Peyer's patch (tissue), 4 donors: ENCODE measurements at regions not wholly inside any gene's neighbourhood (a gene's known extent, or its start where the extent isn't known, plus 50 kb on each side); places are given as distances from the start of the nearest gene placed in this dataset.

ENCODE experiments used
- DNase-seq, 3 donors: peaks; one replicate each; pipeline ENCODE4 v3.0.0-alpha.2; 2017 to 2019
- H3K27ac ChIP-seq, 4 donors: fragments of 200-600 bp; sonication (generic); one replicate each; pipeline ENCODE4 v1.5.1; 2016 to 2019
- H3K27me3 ChIP-seq, 2 donors: fragments of 200-600 bp; sonication (generic); one replicate each; pipeline ENCODE4 v1.5.1; 2019
- H3K36me3 ChIP-seq, 3 donors: fragments of 200-600 bp; sonication (generic); one replicate each; pipeline ENCODE4 v1.5.1; 2016 to 2019
- H3K4me1 ChIP-seq, 4 donors: fragments of 200-600 bp; sonication (generic); one replicate each; pipeline ENCODE4 v1.5.1; 2016 to 2019
- H3K4me3 ChIP-seq, 4 donors: fragments of 200-600 bp; sonication (generic); 1 replicate in 3 of 4; 2 replicates in 1 of 4; pipeline ENCODE4 v1.5.1; 2016 to 2019; ENCODE audit warnings: mild to moderate bottlenecking in 1 of 4
- H3K9me3 ChIP-seq, 4 donors: fragments of 200-600 bp; sonication (generic); one replicate each; pipeline ENCODE4 v1.5.1; 2016 to 2019; ENCODE audit warnings: mild to moderate bottlenecking in 1 of 4
- CTCF ChIP-seq, 6 experiments: fragments of 450-650 bp in 4 of 6; fragments of 200-600 bp in 2 of 6; sonication (generic) in 1 of 6; IDR thresholded peaks; one replicate each; pipeline ENCODE4 v1.5.1; 2017 to 2019; ENCODE audit warnings: antibody characterized with exemption in 6 of 6, mild to moderate bottlenecking in 3 of 6, moderate library complexity in 1 of 6
- POLR2A ChIP-seq, 2 donors: fragments of 450-650 bp; IDR thresholded peaks; one replicate each; pipeline ENCODE4 v1.5.1; 2017; ENCODE audit warnings: antibody characterized with exemption in 2 of 2, mild to moderate bottlenecking in 2 of 2, moderate library complexity in 2 of 2

GRCh38 chr1:147079400-147080005 lies 92.8 kb downstream of the PRKAB2 start:
- peak in 1 of 3 donors; percentile 25 for DNase-seq
- H3K27ac ChIP-seq = peak overlapping the region in 1 of 4 donors; percentile 59
- peaks cover 0 to 46% of the 10 kb centered on the region in 2 donors for H3K27me3 ChIP-seq
- no peaks in the 10 kb centered on the region for H3K9me3 ChIP-seq
- no peaks in the 10 kb centered on the region for H3K36me3 ChIP-seq
- peaks cover 0 to 30% (median 3%) of the 10 kb centered on the region in 4 donors for H3K4me1 ChIP-seq
- TF ChIP-seq POLR2A (IDR thresholded peaks at IDR 0.05) (no peak), CTCF (IDR thresholded peaks at IDR 0.05) (no peak)
- H3K4me3 ChIP-seq = peak overlapping the region in 2 of 4 donors; percentile 20 to 50

GRCh38 chr1:147078606-147079399 lies 93.5 kb downstream of the PRKAB2 start:
- peaks cover 0 to 23% (median 3%) of the 10 kb centered on the region in 4 donors for H3K4me1 ChIP-seq
- H3K27ac ChIP-seq = no peak overlapping the region
- no peak for DNase-seq
- H3K9me3 ChIP-seq = no peaks in the 10 kb centered on the region
- H3K27me3 ChIP-seq = peaks cover 0 to 48% of the 10 kb centered on the region in 2 donors
- TF ChIP-seq CTCF (IDR thresholded peaks at IDR 0.05) = no peak
- TF ChIP-seq POLR2A (IDR thresholded peaks at IDR 0.05) = no peak
- H3K36me3 ChIP-seq = no peaks in the 10 kb centered on the region
- H3K4me3 ChIP-seq = no peak overlapping the region

- Histone ChIP-seq H3K4me1 (peaks cover 0 to 21% (median 3%) of the 10 kb centered on the region in 4 donors), H3K27ac (no peak overlapping the region), H3K4me3 (no peak overlapping the region), H3K9me3 (no peaks in the 10 kb centered on the region), H3K27me3 (peaks cover 0 to 49% of the 10 kb centered on the region in 2 donors), H3K36me3 (no peaks in the 10 kb centered on the region)
- DNase-seq = no peak
- TF ChIP-seq POLR2A (IDR thresholded peaks at IDR 0.05) (no peak), CTCF (IDR thresholded peaks at IDR 0.05) (no peak)
Measured at GRCh38 chr1:147077936-147078605, 94.2 kb downstream of the PRKAB2 start.

- peaks cover 0 to 54% of the 10 kb centered on the region in 2 donors for H3K27me3 ChIP-seq
- H3K27ac ChIP-seq = no peak overlapping the region
- H3K4me1 ChIP-seq = peaks cover 0 to 21% (median 3%) of the 10 kb centered on the region in 4 donors
- TF ChIP-seq CTCF (IDR thresholded peaks at IDR 0.05) (no peak), POLR2A (IDR thresholded peaks at IDR 0.05) (no peak)
- H3K9me3 ChIP-seq = no peaks in the 10 kb centered on the region
- DNase-seq = no peak
- no peak overlapping the region for H3K4me3 ChIP-seq
- no peaks in the 10 kb centered on the region for H3K36me3 ChIP-seq
Measured at GRCh38 chr1:147077523-147077922, 94.7 kb downstream of the PRKAB2 start.

- DNase-seq = no peak
- no peaks in the 10 kb centered on the region for H3K36me3 ChIP-seq
- peaks cover 0 to 57% of the 10 kb centered on the region in 2 donors for H3K27me3 ChIP-seq
- H3K27ac ChIP-seq = no peak overlapping the region
- no peak overlapping the region for H3K4me3 ChIP-seq
- H3K9me3 ChIP-seq = no peaks in the 10 kb centered on the region
- TF ChIP-seq POLR2A (IDR thresholded peaks at IDR 0.05) (no peak), CTCF (IDR thresholded peaks at IDR 0.05) (no peak)
- H3K4me1 ChIP-seq = peaks cover 0 to 21% (median 3%) of the 10 kb centered on the region in 4 donors
Measured at GRCh38 chr1:147077081-147077480, 95.2 kb downstream of the PRKAB2 start.
